ENCODE measurements at regions not wholly inside any gene's neighbourhood (a gene's known extent, or its start where the extent isn't known, plus 50 kb on each side); places are given as distances from the start of the nearest gene placed in this dataset.

DNA sequence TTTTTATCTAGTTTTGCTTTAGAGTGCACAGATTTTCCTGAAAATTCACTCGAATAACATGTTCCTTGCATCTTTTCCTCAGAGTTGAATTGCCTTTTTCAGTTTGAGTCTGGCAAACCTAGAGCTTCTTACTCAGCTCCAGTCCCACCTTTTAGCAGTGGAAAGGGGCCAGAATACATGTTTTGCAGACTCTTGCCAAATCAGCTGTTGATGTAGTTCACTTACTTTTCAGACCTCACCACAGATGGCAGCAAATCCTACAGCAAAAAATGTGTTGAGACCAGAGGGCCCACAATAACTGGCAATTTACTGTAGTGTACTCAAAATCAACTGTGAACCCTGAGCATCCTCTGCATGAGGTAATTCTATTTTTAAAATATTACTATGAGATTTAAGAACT, 545.2 kb upstream of the ACO1 start:
- TF ChIP-seq, protein P1, sequence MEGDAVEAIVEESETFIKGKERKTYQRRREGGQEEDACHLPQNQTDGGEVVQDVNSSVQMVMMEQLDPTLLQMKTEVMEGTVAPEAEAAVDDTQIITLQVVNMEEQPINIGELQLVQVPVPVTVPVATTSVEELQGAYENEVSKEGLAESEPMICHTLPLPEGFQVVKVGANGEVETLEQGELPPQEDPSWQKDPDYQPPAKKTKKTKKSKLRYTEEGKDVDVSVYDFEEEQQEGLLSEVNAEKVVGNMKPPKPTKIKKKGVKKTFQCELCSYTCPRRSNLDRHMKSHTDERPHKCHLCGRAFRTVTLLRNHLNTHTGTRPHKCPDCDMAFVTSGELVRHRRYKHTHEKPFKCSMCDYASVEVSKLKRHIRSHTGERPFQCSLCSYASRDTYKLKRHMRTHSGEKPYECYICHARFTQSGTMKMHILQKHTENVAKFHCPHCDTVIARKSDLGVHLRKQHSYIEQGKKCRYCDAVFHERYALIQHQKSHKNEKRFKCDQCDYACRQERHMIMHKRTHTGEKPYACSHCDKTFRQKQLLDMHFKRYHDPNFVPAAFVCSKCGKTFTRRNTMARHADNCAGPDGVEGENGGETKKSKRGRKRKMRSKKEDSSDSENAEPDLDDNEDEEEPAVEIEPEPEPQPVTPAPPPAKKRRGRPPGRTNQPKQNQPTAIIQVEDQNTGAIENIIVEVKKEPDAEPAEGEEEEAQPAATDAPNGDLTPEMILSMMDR (IDR thresholded peaks at IDR 0.05; ENCODE audit: low read depth, low read length): no peak

DNA sequence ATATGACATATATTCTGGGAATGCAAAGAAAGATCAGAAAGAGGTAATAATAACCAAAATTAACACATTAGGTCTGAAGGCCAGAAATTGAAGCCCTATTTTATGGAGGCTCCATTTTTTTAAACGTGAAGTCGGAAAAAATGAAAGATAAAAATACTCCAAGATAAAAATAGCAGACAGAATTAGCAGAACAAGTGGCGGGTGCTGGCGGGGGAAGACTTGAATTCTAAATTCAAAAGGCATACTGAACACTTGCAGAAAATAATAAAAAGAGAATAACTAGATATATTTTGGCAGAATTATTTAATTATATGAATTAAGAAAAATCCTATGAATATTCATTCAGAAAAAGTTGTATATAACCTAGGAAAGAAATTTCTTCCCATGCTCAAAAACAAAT, 543.7 kb upstream of the ACO1 start:
- no peak overlapping the region for H3K4me3 ChIP-seq (ENCODE audit: low read depth, low read length)
- TF ChIP-seq, protein P1 (IDR thresholded peaks at IDR 0.05; ENCODE audit: low read depth, low read length): no peak

More for the DNA sequence above, 545.2 kb upstream of the ACO1 start:
- H3K4me3 ChIP-seq (ENCODE audit: low read depth, low read length): no peak overlapping the region

DNA sequence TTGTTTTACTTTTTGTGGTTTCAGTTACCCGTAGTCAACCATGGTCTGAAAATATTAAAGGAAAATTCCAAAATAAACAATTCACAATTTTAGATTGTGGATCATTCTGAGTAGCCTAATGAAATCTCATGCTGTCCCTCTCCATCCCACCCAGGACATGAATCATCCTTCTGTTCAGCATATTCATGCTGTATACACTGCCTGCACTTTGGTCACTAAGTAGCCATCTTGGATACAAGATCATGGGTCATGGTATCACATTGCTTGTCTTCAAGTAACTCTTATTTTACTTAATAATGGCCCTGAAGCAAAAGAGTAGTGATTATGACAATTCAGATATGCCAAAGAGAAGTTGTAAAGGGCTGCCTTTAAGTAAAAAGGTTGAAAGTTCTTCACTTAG, 536.5 kb upstream of the ACO1 start:
- no peak overlapping the region for H3K4me3 ChIP-seq (ENCODE audit: low read depth, low read length)
- TF ChIP-seq, protein P1 (IDR thresholded peaks at IDR 0.05; ENCODE audit: low read depth, low read length): no peak

DNA sequence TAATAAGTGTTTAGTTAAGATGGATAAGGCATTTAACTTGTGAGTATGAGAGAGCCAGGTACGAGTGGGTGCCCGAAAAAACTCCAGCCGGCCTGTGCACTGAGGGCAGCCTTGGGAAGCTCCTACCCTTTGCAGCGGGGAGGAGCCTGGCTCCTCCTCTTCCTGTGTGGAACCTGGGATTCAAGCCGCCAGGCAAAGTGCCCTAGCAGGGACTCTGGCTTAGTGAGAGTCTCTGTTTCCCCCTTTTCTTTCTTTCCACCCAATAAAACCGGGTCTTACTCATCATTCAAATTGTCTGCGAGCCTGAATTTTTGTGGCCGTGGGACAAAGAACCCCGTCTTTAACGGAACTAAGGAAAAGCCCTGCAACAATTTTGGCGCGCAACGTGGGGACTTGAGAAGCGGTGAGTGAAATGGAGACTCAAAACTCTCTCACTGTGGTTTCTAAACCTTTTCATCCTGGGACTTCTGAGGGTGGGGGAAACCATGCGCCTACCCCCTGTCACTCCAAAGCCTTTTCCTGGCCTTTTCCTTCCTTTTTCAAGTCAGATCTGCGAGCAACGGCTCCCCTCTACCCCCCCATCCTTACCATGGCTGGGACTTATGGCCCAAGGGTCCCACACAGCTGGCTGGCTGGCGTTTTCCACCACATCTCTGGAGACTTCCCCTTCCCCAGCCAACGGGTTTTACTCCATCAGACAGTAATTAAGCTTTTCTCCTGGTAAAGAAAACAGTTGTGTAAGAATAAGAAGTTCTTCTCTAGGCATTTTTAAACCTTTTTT, 535.7 kb upstream of the ACO1 start:
- H3K4me3 ChIP-seq (ENCODE audit: low read depth, low read length): no peak overlapping the region
- TF ChIP-seq, protein P1 (IDR thresholded peaks at IDR 0.05; ENCODE audit: low read depth, low read length): no peak

DNA sequence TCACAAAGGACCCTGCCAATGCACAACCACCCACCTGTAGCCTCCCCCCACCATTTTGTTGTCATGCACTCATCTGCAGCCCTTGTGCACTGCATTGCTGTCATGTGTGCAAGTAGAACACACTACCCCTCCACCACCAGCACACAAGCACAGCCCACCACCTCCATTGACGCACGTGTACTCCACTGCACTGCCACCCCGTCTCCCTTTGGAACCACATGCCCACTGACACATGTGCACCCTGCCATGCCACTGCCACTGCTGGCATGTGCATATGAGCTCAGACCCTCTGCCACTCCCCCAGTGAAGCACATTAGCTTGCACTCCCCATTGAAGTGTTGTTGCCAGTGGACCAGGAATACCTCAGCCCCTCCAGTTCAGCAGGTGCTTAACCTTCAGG, 530.3 kb upstream of the ACO1 start:
- TF ChIP-seq, protein P1 (IDR thresholded peaks at IDR 0.05; ENCODE audit: low read depth, low read length): no peak
- H3K4me3 ChIP-seq (ENCODE audit: low read depth, low read length): no peak overlapping the region

- TF ChIP-seq, protein P1 (IDR thresholded peaks at IDR 0.05; ENCODE audit: low read depth, low read length): no peak
- no peak overlapping the region for H3K4me3 ChIP-seq (ENCODE audit: low read depth, low read length)
These were observed 515.6 kb upstream of the ACO1 start for GRCh38 chr9:31868830-31869229.

- H3K4me3 ChIP-seq (ENCODE audit: low read depth, low read length): no peak overlapping the region
- TF ChIP-seq, protein P1 (IDR thresholded peaks at IDR 0.05; ENCODE audit: low read depth, low read length): no peak
These were observed 514.2 kb upstream of the ACO1 start for GRCh38 chr9:31870276-31870675.

Measured in WI38 (cell line).